Right hindlimb (tissue), 1 donor: ENCODE measurements at regions not wholly inside any gene's neighbourhood (a gene's known extent, or its start where the extent isn't known, plus 50 kb on each side); places are given as distances from the start of the nearest gene placed in this dataset.

Experiments used
- DNase-seq: peaks from one replicate; pipeline ENCODE4 v3.0.0-alpha.2; 2018

- no peak for DNase-seq
These were observed 65.8 kb downstream of the PRL start for GRCh38 chr6:22231050-22231449.

- DNase-seq = no peak
These were observed 65.2 kb downstream of the PRL start for GRCh38 chr6:22231616-22232015.

- no peak for DNase-seq
These were observed 60.0 kb downstream of the PRL start for GRCh38 chr6:22236626-22237414.
